Activated CD4-positive, alpha-beta T cell treated with anti-CD3 and anti-CD28 coated beads for 36 hours (primary cell): ENCODE measurements at regions not wholly inside any gene's neighbourhood (a gene's known extent, or its start where the extent isn't known, plus 50 kb on each side); places are given as distances from the start of the nearest gene placed in this dataset.
"Not testable (repeated sequence)": the region's sequence is repeated elsewhere in the genome, so short reads cannot be mapped to it uniquely, and the experiment has no call there.

Experiments
- ATAC-seq: fragments of 200-7000 bp; cut with Tn5 transposase; one replicate; pipeline ENCODE4 v1.10.0; 2021; ENCODE audit warnings: mild to moderate bottlenecking, moderate library complexity
- CTCF ChIA-PET: fragments of 350-600 bp; sonication (Branson Sonifier 250); formaldehyde crosslinking; loops from one replicate; lab custom pipeline; 2021; ENCODE audit warnings: antibody characterized with exemption; lab: Charles Lee
- POLR2A ChIA-PET: fragments of 350-600 bp; sonication (Branson Sonifier 250); formaldehyde crosslinking; loops from one replicate; lab custom pipeline; 2021; ENCODE audit warnings: antibody characterized with exemption, inconsistent platforms; lab: Charles Lee
- DNase-seq: peaks from one replicate; pipeline ENCODE4 v3.0.0-alpha.2; 2020
- H3K27ac Mint-ChIP-seq: one replicate; pipeline ENCODE4 v1.8.0; 2021; ENCODE audit warnings: mixed read lengths
- H3K27me3 Mint-ChIP-seq: one replicate; pipeline ENCODE4 v1.8.0; 2021; ENCODE audit warnings: mixed read lengths
- H3K36me3 Mint-ChIP-seq: one replicate; pipeline ENCODE4 v1.8.0; 2021; ENCODE audit warnings: low read depth, mixed read lengths
- H3K4me1 Mint-ChIP-seq: one replicate; pipeline ENCODE4 v1.8.0; 2021; ENCODE audit warnings: mixed read lengths
- H3K4me3 Mint-ChIP-seq: one replicate; pipeline ENCODE4 v1.8.0; 2021; ENCODE audit warnings: mild to moderate bottlenecking, moderate library complexity, mixed read lengths
- H3K9me3 Mint-ChIP-seq: one replicate; pipeline ENCODE4 v1.8.0; 2021; ENCODE audit warnings: low read depth, mixed read lengths
- intact Hi-C, 2 experiments: fragments of 100-400 bp; cut with DNase I in 1 of 2; cut with micrococcal nuclease in 1 of 2; formaldehyde crosslinking; loops; one replicate each; pipeline versions ENCODE4 v1.14.2 to v1.15.1; 2022 to 2024; cut with DNase I, micrococcal nuclease

GRCh38 chr7:17086403-17086802 is 204.6 kb upstream of the AGR3 start:
- Mint-ChIP-seq H3K36me3 (no peaks in the 10 kb centered on the region), H3K9me3 (no peaks in the 10 kb centered on the region), H3K4me3 (no peak overlapping the region), H3K27ac (no peak overlapping the region), H3K27me3 (peaks cover 4% of the 10 kb centered on the region), H3K4me1 (no peaks in the 10 kb centered on the region)
- ChIA-PET CTCF (no interaction called here), POLR2A (no interaction called here)
- DNase-seq (no peak), ATAC-seq (no peak)
- intact Hi-C loops: no loop called here

GRCh38 chr7:17090751-17091150 is 207.7 kb upstream of the AHR start:
- ATAC-seq (no peak), DNase-seq (no peak)
- ChIA-PET POLR2A (no interaction called here), CTCF (no interaction called here)
- Mint-ChIP-seq H3K4me3 (no peak overlapping the region), H3K4me1 (no peaks in the 10 kb centered on the region), H3K27ac (no peak overlapping the region), H3K9me3 (no peaks in the 10 kb centered on the region), H3K36me3 (no peaks in the 10 kb centered on the region), H3K27me3 (peaks cover 4% of the 10 kb centered on the region)
- intact Hi-C loops: no loop called here

GRCh38 chr7:17093461-17093860 is 205.0 kb upstream of the AHR start:
- Mint-ChIP-seq H3K4me3 (no peak overlapping the region), H3K27me3 (no peaks in the 10 kb centered on the region), H3K36me3 (no peaks in the 10 kb centered on the region), H3K4me1 (peaks cover 10% of the 10 kb centered on the region), H3K9me3 (no peaks in the 10 kb centered on the region), H3K27ac (no peak overlapping the region)
- intact Hi-C loops: no loop called here
- POLR2A ChIA-PET: no interaction called here
- ATAC-seq: no peak
- no peak for DNase-seq
- CTCF ChIA-PET: no interaction called here

GRCh38 chr7:17094963-17095574 is 203.4 kb upstream of the AHR start:
- ATAC-seq: no peak
- Mint-ChIP-seq H3K27ac (no peak overlapping the region), H3K4me3 (no peak overlapping the region), H3K36me3 (no peaks in the 10 kb centered on the region), H3K27me3 (no peaks in the 10 kb centered on the region), H3K4me1 (peaks cover 11% of the 10 kb centered on the region), H3K9me3 (no peaks in the 10 kb centered on the region)
- no peak for DNase-seq
- intact Hi-C loops: no loop called here
- CTCF ChIA-PET: no interaction called here
- POLR2A ChIA-PET: interaction anchor here (1.0 kb wide), 1 partner anchor 13 kb away, joined by 3 read pairs; no protein-coding TSS in a partner anchor

- Mint-ChIP-seq H3K4me3 (no peak overlapping the region), H3K27ac (no peak overlapping the region), H3K9me3 (no peaks in the 10 kb centered on the region), H3K36me3 (no peaks in the 10 kb centered on the region), H3K4me1 (peaks cover 11% of the 10 kb centered on the region), H3K27me3 (no peaks in the 10 kb centered on the region)
- DNase-seq: no peak
- intact Hi-C loops: no loop called here
- no peak for ATAC-seq
- ChIA-PET CTCF (interaction anchor here (0.6 kb wide), 1 partner anchor 959 kb away, joined by 4 read pairs; no protein-coding TSS in a partner anchor), POLR2A (interaction anchor here (1.0 kb wide), 1 partner anchor 12 kb away, joined by 3 read pairs; no protein-coding TSS in a partner anchor)
These were observed 202.5 kb upstream of the AHR start for GRCh38 chr7:17095931-17096330.

GRCh38 chr7:17097668-17098297 is 200.7 kb upstream of the AHR start:
- H3K27me3 Mint-ChIP-seq: no peaks in the 10 kb centered on the region
- H3K4me3 Mint-ChIP-seq: no peak overlapping the region
- POLR2A ChIA-PET: no interaction called here
- DNase-seq (no peak), ATAC-seq (no peak)
- H3K27ac Mint-ChIP-seq: peak overlapping the region; percentile 4
- H3K36me3 Mint-ChIP-seq: no peaks in the 10 kb centered on the region
- H3K4me1 Mint-ChIP-seq: peaks cover 11% of the 10 kb centered on the region
- intact Hi-C loops: no loop called here
- no peaks in the 10 kb centered on the region for H3K9me3 Mint-ChIP-seq
- CTCF ChIA-PET: interaction anchor here (0.7 kb wide), 1 partner anchor 10 kb away, joined by 3 read pairs; no protein-coding TSS in a partner anchor

GRCh38 chr7:17098515-17098914 is 199.9 kb upstream of the AHR start:
- ATAC-seq: no peak
- intact Hi-C loops: no loop called here
- ChIA-PET CTCF (no interaction called here), POLR2A (no interaction called here)
- Mint-ChIP-seq H3K9me3 (no peaks in the 10 kb centered on the region), H3K27me3 (no peaks in the 10 kb centered on the region), H3K36me3 (no peaks in the 10 kb centered on the region), H3K4me1 (peaks cover 11% of the 10 kb centered on the region), H3K27ac (no peak overlapping the region), H3K4me3 (no peak overlapping the region)
- DNase-seq: no peak

GRCh38 chr7:17099083-17099973 is 199.1 kb upstream of the AHR start:
- DNase-seq: no peak
- ATAC-seq: no peak
- ChIA-PET CTCF (no interaction called here), POLR2A (no interaction called here)
- H3K27me3 Mint-ChIP-seq: no peaks in the 10 kb centered on the region
- intact Hi-C loops: no loop called here
- no peaks in the 10 kb centered on the region for H3K36me3 Mint-ChIP-seq
- H3K4me3 Mint-ChIP-seq: no peak overlapping the region
- H3K9me3 Mint-ChIP-seq: no peaks in the 10 kb centered on the region
- H3K27ac Mint-ChIP-seq: no peak overlapping the region
- H3K4me1 Mint-ChIP-seq: peaks cover 11% of the 10 kb centered on the region

- H3K9me3 Mint-ChIP-seq, ATAC-seq, H3K27ac Mint-ChIP-seq, H3K4me3 Mint-ChIP-seq, POLR2A ChIA-PET, H3K27me3 Mint-ChIP-seq, CTCF ChIA-PET, H3K36me3 Mint-ChIP-seq, DNase-seq: not testable (repeated sequence)
- intact Hi-C loops: loop anchor here in 1 of 2 experiments (5.0 kb wide), 1 partner anchor 48 kb away; no protein-coding TSS in a partner anchor
- peaks cover 11% of the 10 kb centered on the region for H3K4me1 Mint-ChIP-seq
These were observed 198.4 kb upstream of the AHR start for GRCh38 chr7:17099974-17100509.

- H3K36me3 Mint-ChIP-seq: no peaks in the 10 kb centered on the region
- H3K27me3 Mint-ChIP-seq: no peaks in the 10 kb centered on the region
- peaks cover 11% of the 10 kb centered on the region for H3K4me1 Mint-ChIP-seq
- CTCF ChIA-PET: no interaction called here
- no peak for DNase-seq
- no peak for ATAC-seq
- POLR2A ChIA-PET: no interaction called here
- no peak overlapping the region for H3K4me3 Mint-ChIP-seq
- no peaks in the 10 kb centered on the region for H3K9me3 Mint-ChIP-seq
- intact Hi-C loops: loop anchor here in 1 of 2 experiments (5.0 kb wide), 1 partner anchor 49 kb away; no protein-coding TSS in a partner anchor
- no peak overlapping the region for H3K27ac Mint-ChIP-seq
These were observed 197.2 kb upstream of the AHR start for GRCh38 chr7:17101207-17101696.

- DNase-seq (no peak), ATAC-seq (no peak)
- no peaks in the 10 kb centered on the region for H3K27me3 Mint-ChIP-seq
- intact Hi-C loops: loop anchor here in 1 of 2 experiments (5.0 kb wide), 1 partner anchor 51 kb away; no protein-coding TSS in a partner anchor
- H3K4me3 Mint-ChIP-seq: no peak overlapping the region
- no peak overlapping the region for H3K27ac Mint-ChIP-seq
- peaks cover 2% of the 10 kb centered on the region for H3K4me1 Mint-ChIP-seq
- ChIA-PET POLR2A (no interaction called here), CTCF (no interaction called here)
- H3K9me3 Mint-ChIP-seq: no peaks in the 10 kb centered on the region
- H3K36me3 Mint-ChIP-seq: no peaks in the 10 kb centered on the region
These were observed 195.3 kb upstream of the AHR start for GRCh38 chr7:17103170-17103569.
